GM10248 (cell line): ENCODE measurements at regions not wholly inside any gene's neighbourhood (a gene's known extent, or its start where the extent isn't known, plus 50 kb on each side); places are given as distances from the start of the nearest gene placed in this dataset.

Source experiments
- CTCF ChIA-PET: fragments of 300-600 bp; sonication (Branson Sonifier 250); formaldehyde crosslinking; extraction: SDS; loops from one replicate; lab custom pipeline; 2021; ENCODE audit warnings: antibody characterized with exemption; lab: Yijun Ruan, JAX
- POLR2A ChIA-PET: fragments of 350-650 bp; sonication (Branson Sonifier 250); formaldehyde crosslinking; extraction: SDS; loops from one replicate; lab custom pipeline; 2020; ENCODE audit warnings: antibody characterized with exemption; lab: Yijun Ruan, JAX
- DNase-seq: peaks from one replicate; pipeline ENCODE4 v3.0.0; 2012; ENCODE audit errors: extremely low spot score
- TF ChIP-seq, protein P1 (sequence below): IDR thresholded peaks from 2 replicates; pipeline ENCODE4 v1.5.1; 2012; ENCODE audit warnings: mild to moderate bottlenecking, low read depth; ENCODE audit errors: extremely low read depth, missing control alignments, control extremely low read depth

GRCh38 chr14:55979096-55979495, 139.1 kb upstream of the PELI2 start:
- TF ChIP-seq, protein P1, sequence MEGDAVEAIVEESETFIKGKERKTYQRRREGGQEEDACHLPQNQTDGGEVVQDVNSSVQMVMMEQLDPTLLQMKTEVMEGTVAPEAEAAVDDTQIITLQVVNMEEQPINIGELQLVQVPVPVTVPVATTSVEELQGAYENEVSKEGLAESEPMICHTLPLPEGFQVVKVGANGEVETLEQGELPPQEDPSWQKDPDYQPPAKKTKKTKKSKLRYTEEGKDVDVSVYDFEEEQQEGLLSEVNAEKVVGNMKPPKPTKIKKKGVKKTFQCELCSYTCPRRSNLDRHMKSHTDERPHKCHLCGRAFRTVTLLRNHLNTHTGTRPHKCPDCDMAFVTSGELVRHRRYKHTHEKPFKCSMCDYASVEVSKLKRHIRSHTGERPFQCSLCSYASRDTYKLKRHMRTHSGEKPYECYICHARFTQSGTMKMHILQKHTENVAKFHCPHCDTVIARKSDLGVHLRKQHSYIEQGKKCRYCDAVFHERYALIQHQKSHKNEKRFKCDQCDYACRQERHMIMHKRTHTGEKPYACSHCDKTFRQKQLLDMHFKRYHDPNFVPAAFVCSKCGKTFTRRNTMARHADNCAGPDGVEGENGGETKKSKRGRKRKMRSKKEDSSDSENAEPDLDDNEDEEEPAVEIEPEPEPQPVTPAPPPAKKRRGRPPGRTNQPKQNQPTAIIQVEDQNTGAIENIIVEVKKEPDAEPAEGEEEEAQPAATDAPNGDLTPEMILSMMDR: no peak
- no peak for DNase-seq
- ChIA-PET CTCF (no interaction called here), POLR2A (no interaction called here)

- POLR2A ChIA-PET: no interaction called here
- TF ChIP-seq, protein P1: no peak
- CTCF ChIA-PET: interaction anchor here (1.6 kb wide), 1 partner anchor 12 kb away, joined by 7 read pairs; no protein-coding TSS in a partner anchor
- DNase-seq: no peak
These were observed 138.4 kb upstream of the PELI2 start for GRCh38 chr14:55979781-55980180.

DNA sequence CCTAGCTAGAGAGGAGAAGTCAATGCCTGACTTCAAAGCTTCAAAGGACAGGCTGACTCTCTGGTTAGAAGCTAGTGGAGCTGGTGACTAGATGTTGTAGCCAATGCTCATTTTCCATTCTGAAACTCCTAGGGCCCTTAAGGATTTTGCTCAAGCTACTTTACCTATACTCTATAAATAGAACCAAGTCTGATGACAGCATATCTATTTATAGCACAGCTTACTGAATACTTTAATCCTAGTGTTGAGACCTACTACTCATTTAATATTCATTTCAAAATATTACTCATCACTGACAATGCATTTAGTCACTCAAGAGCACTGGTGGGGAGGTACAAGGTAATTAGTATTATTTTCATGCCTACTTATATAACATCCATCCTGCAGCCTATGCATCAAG, 137.2 kb upstream of the PELI2 start:
- ChIA-PET CTCF (interaction anchor here (1.1 to 1.6 kb wide), 2 partner anchors 13 to 21 kb away, joined by 3 to 7 read pairs; no protein-coding TSS in a partner anchor), POLR2A (no interaction called here)
- TF ChIP-seq, protein P1: no peak
- DNase-seq: no peak

DNA sequence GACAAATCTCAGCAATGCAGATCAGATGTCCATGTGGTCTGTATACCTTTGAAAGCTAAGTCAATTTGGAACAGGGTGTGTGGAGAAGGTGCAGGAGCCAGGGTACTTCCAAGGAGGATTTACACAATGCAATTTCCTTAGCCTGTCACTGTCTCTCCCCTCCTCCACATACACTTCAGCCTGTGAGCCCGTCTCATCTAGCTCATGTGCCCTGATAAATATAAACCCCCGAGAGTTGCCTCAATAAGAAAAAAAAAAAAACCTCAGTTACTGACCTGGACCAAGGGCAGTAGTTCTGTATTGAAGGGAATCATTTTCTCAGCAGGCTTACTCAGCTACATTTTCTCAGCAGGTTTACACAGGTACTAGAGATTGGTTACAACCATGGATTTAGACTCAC, 132.1 kb upstream of the PELI2 start:
- TF ChIP-seq, protein P1: no peak
- ChIA-PET CTCF (no interaction called here), POLR2A (no interaction called here)
- DNase-seq: no peak

DNA sequence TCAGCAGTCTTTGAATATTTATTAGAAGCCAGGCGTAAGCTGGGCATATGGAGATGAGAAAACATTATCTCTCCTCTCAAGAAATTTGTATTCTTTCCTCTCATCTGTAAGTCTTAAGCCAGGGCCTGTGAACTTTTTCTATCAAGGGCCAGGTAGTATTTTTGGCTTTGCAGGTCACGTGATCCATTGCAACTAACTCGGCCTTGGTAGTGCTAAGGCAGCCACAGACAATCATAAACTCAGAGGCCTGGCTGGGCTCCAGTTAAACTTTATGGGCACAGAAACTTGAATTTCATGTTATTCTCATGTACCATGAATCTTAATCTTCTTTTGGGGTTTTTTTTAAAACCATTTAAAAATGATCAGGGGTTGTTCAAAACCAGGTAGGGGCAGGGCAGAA, 117.4 kb upstream of the PELI2 start:
- no peak for DNase-seq
- CTCF ChIA-PET: interaction anchor here (1.5 kb wide), 1 partner anchor 10 kb away, joined by 4 read pairs; no protein-coding TSS in a partner anchor
- TF ChIP-seq, protein P1: no peak
- POLR2A ChIA-PET: no interaction called here

DNA sequence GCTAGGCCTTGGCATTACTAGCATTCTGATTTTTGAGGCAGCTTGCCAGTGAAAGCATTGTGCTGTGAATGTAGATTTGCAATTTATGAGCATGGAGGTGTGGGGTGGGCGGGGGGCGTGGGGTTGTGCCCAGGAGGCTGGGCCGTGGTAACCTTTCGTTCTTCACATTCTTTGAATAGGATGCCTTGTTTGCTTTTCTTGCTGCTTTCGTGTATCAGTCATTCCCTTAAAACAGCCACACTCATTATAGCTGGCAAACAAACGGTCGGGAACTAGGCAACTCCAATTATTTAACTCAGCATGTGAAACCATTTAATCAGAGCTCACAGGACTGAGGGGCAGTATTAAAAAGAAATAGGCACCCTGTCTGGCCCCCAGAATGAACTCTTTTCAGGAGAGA, 115.9 kb upstream of the PELI2 start:
- ChIA-PET CTCF (interaction anchor here (1.2 to 1.5 kb wide), 2 partner anchors 8 to 22 kb away, joined by 3 to 4 read pairs; no protein-coding TSS in a partner anchor), POLR2A (no interaction called here)
- TF ChIP-seq, protein P1: no peak
- DNase-seq: no peak
